Stomach (tissue), 8 donors: ENCODE measurements at regions not wholly inside any gene's neighbourhood (a gene's known extent, or its start where the extent isn't known, plus 50 kb on each side); places are given as distances from the start of the nearest gene placed in this dataset.
A peak's percentile ranks its signal among the peaks of the same experiment; 100 is the strongest.
"Not testable (repeated sequence)": the region's sequence is repeated elsewhere in the genome, so short reads cannot be mapped to it uniquely, and the experiment has no call there.

Experiments
- DNase-seq, 2 donors: peaks; one replicate each; pipeline versions ENCODE4 v3.0.0 to v3.0.0-alpha.2; 2013 to 2019
- H3K27ac ChIP-seq, 5 donors: fragments of 200-600 bp in 4 of 5; sonication (generic) in 4 of 5; one replicate each; pipeline ENCODE4 v1.5.1; 2013 to 2019; ENCODE audit warnings: mild to moderate bottlenecking in 1 of 5, moderate library complexity in 1 of 5
- H3K27me3 ChIP-seq, 3 donors: fragments of 200-600 bp; sonication (generic); one replicate each; pipeline ENCODE4 v1.5.1; 2017 to 2019; ENCODE audit warnings: mixed run types in 1 of 3
- H3K36me3 ChIP-seq, 4 donors: fragments of 200-600 bp; sonication (generic); 1 replicate in 3 of 4; 2 replicates in 1 of 4; pipeline ENCODE4 v1.5.1; 2016 to 2019
- H3K4me1 ChIP-seq, 4 donors: fragments of 200-600 bp; sonication (generic); one replicate each; pipeline ENCODE4 v1.5.1; 2016 to 2019
- H3K4me3 ChIP-seq, 4 donors: fragments of 200-600 bp; sonication (generic) in 3 of 4; one replicate each; pipeline ENCODE4 v1.5.1; 2016 to 2019; ENCODE audit warnings: mild to moderate bottlenecking in 1 of 4
- H3K9me3 ChIP-seq, 4 donors: fragments of 200-600 bp; sonication (generic); one replicate each; pipeline ENCODE4 v1.5.1; 2016 to 2019
- WGBS, 5 donors: extraction: QIAGEN DNeasy Blood & Tissue Kit in 3 of 5; methylation state at CpG; one replicate each; pipeline versions ENCODE4 v1.1.5 to v1.1.7; 2013 to 2018; 5-methylcytosine and 5-hydroxymethylcytosine counted together
- intact Hi-C: fragments of 100-400 bp; cut with DNase I; formaldehyde crosslinking; loops from one replicate; pipeline ENCODE4 v1.15.1; 2023; ENCODE audit warnings: low total_unique reads
- donor health status: healthy with polysubstance abuse.
- donor health status: Bipolar disorder and iron deficiency.
- donor health status: healthy.

- H3K36me3 ChIP-seq, H3K4me1 ChIP-seq, H3K4me3 ChIP-seq, H3K27me3 ChIP-seq, H3K27ac ChIP-seq, H3K9me3 ChIP-seq, intact Hi-C loops, DNase-seq: not testable (repeated sequence)
- WGBS, 5 donors, result no CpG with 5 or more reads among the region's 3 CpGs
These were observed 85.1 kb downstream of the SRGAP2 start for GRCh38 chr1:206288453-206288852.

- intact Hi-C loops, H3K27me3 ChIP-seq, DNase-seq, H3K9me3 ChIP-seq, H3K4me3 ChIP-seq, H3K36me3 ChIP-seq, H3K27ac ChIP-seq, H3K4me1 ChIP-seq: not testable (repeated sequence)
- WGBS, 5 donors, result 30 to 54% methylated on average over 2 to 4 of the region's 5 CpGs; no CpG with 5 or more reads in 3 of the 5 donors
These were observed 94.0 kb downstream of the SRGAP2 start for GRCh38 chr1:206297145-206298031.

- intact Hi-C loops, H3K9me3 ChIP-seq, H3K27ac ChIP-seq, H3K4me1 ChIP-seq, H3K36me3 ChIP-seq, DNase-seq, H3K27me3 ChIP-seq, H3K4me3 ChIP-seq: not testable (repeated sequence)
- whole genome bisulfite sequencing, 5 donors, result 30 to 88% (median 40%) methylated on average over 1 to 2 of the region's 4 CpGs
These were observed 94.7 kb downstream of the SRGAP2 start for GRCh38 chr1:206298032-206298392.

GRCh38 chr1:206299181-206299791 lies 95.9 kb downstream of the SRGAP2 start:
- H3K4me3 ChIP-seq, H3K36me3 ChIP-seq, intact Hi-C loops, H3K4me1 ChIP-seq, DNase-seq, H3K27ac ChIP-seq, H3K9me3 ChIP-seq, H3K27me3 ChIP-seq: not testable (repeated sequence)
- 29 to 62% (median 45%) methylated on average over 1 to 3 of the region's 5 CpGs; no CpG with 5 or more reads in 1 of the 5 donors for WGBS, 5 donors

- H3K36me3 ChIP-seq, H3K4me3 ChIP-seq, H3K27ac ChIP-seq, H3K27me3 ChIP-seq, DNase-seq, H3K9me3 ChIP-seq, intact Hi-C loops, H3K4me1 ChIP-seq: not testable (repeated sequence)
- WGBS, 5 donors, result 100% methylated on average over 1 of the region's 2 CpGs; no CpG with 5 or more reads in 4 of the 5 donors
These were observed 96.6 kb downstream of the SRGAP2 start for GRCh38 chr1:206299942-206300341.

- WGBS, 5 donors, result 57 to 83% (median 71%) methylated on average over 1 of the region's 1 CpG; no CpG with 5 or more reads in 1 of the 5 donors
- DNase-seq, H3K36me3 ChIP-seq, H3K4me1 ChIP-seq, intact Hi-C loops, H3K27me3 ChIP-seq, H3K9me3 ChIP-seq, H3K4me3 ChIP-seq, H3K27ac ChIP-seq: not testable (repeated sequence)
These were observed 98.7 kb downstream of the SRGAP2 start for GRCh38 chr1:206302056-206302455.

- DNase-seq, H3K27ac ChIP-seq, H3K4me1 ChIP-seq, H3K27me3 ChIP-seq, H3K36me3 ChIP-seq, H3K9me3 ChIP-seq, intact Hi-C loops, H3K4me3 ChIP-seq: not testable (repeated sequence)
- 90 to 94% methylated on average over 2 to 7 of the region's 31 CpGs; no CpG with 5 or more reads in 3 of the 5 donors for WGBS, 5 donors
These were observed 104.1 kb downstream of the SRGAP2 start for GRCh38 chr1:206307442-206307841.

GRCh38 chr1:206310948-206311347 lies 107.6 kb downstream of the SRGAP2 start:
- H3K27me3 ChIP-seq, intact Hi-C loops, DNase-seq, H3K9me3 ChIP-seq, H3K4me3 ChIP-seq, H3K36me3 ChIP-seq, H3K27ac ChIP-seq, H3K4me1 ChIP-seq: not testable (repeated sequence)
- whole genome bisulfite sequencing, 5 donors, result no CpG with 5 or more reads among the region's 2 CpGs

- H3K4me1 ChIP-seq, H3K36me3 ChIP-seq, intact Hi-C loops, H3K9me3 ChIP-seq, H3K27ac ChIP-seq, H3K27me3 ChIP-seq, H3K4me3 ChIP-seq: not testable (repeated sequence)
- WGBS, 5 donors, result 73 to 98% (median 94%) methylated on average over 2 to 3 of the region's 7 CpGs
- DNase-seq, result peak in 1 of 2 donors; percentile 2
These were observed 108.4 kb downstream of the SRGAP2 start for GRCh38 chr1:206311611-206312273.

GRCh38 chr1:206312274-206312665 lies 108.9 kb downstream of the SRGAP2 start:
- H3K4me3 ChIP-seq, H3K27me3 ChIP-seq, H3K27ac ChIP-seq, intact Hi-C loops, DNase-seq, H3K36me3 ChIP-seq, H3K9me3 ChIP-seq, H3K4me1 ChIP-seq: not testable (repeated sequence)
- WGBS, 5 donors, result 89 to 100% (median 95%) methylated on average over 4 to 5 of the region's 6 CpGs

GRCh38 chr1:206314951-206315636 lies 111.8 kb downstream of the SRGAP2 start:
- 89 to 100% (median 100%) methylated on average over 1 to 2 of the region's 6 CpGs; no CpG with 5 or more reads in 2 of the 5 donors for WGBS, 5 donors
- H3K27me3 ChIP-seq, H3K36me3 ChIP-seq, DNase-seq, H3K9me3 ChIP-seq, H3K4me1 ChIP-seq, H3K4me3 ChIP-seq, H3K27ac ChIP-seq, intact Hi-C loops: not testable (repeated sequence)
